ENCODE measurements at regions not wholly inside any gene's neighbourhood (a gene's known extent, or its start where the extent isn't known, plus 50 kb on each side); places are given as distances from the start of the nearest gene placed in this dataset.
"Not testable (repeated sequence)": the region's sequence is repeated elsewhere in the genome, so short reads cannot be mapped to it uniquely, and the experiment has no call there.

DNA sequence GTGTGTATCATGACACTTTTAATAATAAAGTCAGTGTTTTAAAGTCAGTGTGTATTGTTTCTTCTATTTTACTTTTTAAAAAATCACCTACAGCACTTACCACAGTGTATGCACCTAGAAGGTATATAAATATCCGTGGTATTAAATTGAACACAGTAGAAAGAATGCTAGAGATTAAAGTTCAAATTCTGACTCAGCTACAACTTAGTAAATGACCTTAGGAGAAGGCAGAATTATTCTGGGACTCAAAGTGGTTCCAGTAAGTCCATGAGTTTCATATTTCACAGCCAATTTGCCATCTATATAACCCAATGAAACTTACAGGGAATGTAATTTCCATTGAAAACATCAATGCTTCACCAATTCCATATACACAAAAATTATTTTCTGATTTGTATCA lies 52.7 kb upstream of the MAP4 start:
- TF ChIP-seq GABPA (IDR thresholded peaks at IDR 0.05 in 1 of 2, conservative IDR thresholded peaks at IDR 0.05 in 1 of 2) (no peak), HNF4G (IDR thresholded peaks at IDR 0.05) (no peak), JUND (IDR thresholded peaks at IDR 0.05) (no peak), RXRA (IDR thresholded peaks at IDR 0.05) (no peak), RAD21 (IDR thresholded peaks at IDR 0.05) (no peak), EGR1 (IDR thresholded peaks at IDR 0.05; ENCODE audit: low read depth in 2 of 2) (no peak), HNF4A (conservative IDR thresholded peaks at IDR 0.05) (no peak), FOXA1 (IDR thresholded peaks at IDR 0.05) (no peak), SP1 (IDR thresholded peaks at IDR 0.05) (no peak)
- TF ChIP-seq, protein P1, sequence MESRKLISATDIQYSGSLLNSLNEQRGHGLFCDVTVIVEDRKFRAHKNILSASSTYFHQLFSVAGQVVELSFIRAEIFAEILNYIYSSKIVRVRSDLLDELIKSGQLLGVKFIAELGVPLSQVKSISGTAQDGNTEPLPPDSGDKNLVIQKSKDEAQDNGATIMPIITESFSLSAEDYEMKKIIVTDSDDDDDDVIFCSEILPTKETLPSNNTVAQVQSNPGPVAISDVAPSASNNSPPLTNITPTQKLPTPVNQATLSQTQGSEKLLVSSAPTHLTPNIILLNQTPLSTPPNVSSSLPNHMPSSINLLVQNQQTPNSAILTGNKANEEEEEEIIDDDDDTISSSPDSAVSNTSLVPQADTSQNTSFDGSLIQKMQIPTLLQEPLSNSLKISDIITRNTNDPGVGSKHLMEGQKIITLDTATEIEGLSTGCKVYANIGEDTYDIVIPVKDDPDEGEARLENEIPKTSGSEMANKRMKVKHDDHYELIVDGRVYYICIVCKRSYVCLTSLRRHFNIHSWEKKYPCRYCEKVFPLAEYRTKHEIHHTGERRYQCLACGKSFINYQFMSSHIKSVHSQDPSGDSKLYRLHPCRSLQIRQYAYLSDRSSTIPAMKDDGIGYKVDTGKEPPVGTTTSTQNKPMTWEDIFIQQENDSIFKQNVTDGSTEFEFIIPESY (IDR thresholded peaks at IDR 0.05), result no peak
- TF ChIP-seq, protein P2, sequence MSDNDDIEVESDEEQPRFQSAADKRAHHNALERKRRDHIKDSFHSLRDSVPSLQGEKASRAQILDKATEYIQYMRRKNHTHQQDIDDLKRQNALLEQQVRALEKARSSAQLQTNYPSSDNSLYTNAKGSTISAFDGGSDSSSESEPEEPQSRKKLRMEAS (IDR thresholded peaks at IDR 0.05), result no peak
- TF ChIP-seq, protein P3, sequence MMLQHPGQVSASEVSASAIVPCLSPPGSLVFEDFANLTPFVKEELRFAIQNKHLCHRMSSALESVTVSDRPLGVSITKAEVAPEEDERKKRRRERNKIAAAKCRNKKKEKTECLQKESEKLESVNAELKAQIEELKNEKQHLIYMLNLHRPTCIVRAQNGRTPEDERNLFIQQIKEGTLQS (IDR thresholded peaks at IDR 0.05), result no peak
- TF ChIP-seq, protein P4, sequence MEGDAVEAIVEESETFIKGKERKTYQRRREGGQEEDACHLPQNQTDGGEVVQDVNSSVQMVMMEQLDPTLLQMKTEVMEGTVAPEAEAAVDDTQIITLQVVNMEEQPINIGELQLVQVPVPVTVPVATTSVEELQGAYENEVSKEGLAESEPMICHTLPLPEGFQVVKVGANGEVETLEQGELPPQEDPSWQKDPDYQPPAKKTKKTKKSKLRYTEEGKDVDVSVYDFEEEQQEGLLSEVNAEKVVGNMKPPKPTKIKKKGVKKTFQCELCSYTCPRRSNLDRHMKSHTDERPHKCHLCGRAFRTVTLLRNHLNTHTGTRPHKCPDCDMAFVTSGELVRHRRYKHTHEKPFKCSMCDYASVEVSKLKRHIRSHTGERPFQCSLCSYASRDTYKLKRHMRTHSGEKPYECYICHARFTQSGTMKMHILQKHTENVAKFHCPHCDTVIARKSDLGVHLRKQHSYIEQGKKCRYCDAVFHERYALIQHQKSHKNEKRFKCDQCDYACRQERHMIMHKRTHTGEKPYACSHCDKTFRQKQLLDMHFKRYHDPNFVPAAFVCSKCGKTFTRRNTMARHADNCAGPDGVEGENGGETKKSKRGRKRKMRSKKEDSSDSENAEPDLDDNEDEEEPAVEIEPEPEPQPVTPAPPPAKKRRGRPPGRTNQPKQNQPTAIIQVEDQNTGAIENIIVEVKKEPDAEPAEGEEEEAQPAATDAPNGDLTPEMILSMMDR (IDR thresholded peaks at IDR 0.05; ENCODE audit: low read depth, low read length, missing input control), result no peak
- Histone ChIP-seq H3K4me3 (ENCODE audit: low read depth in 1 of 3, low read length in 3 of 3) (no peak overlapping the region), H3K27ac (ENCODE audit: low read depth in 1 of 2, low read length in 2 of 2) (no peak overlapping the region), H3K36me3 (ENCODE audit: control insufficient read depth in 4 of 4, insufficient read depth in 3 of 4, low read depth in 1 of 4, low read length in 3 of 4) (peaks cover 0 to 1% (median 0%) of the 10 kb centered on the region in 4 donors), H3K9ac (ENCODE audit: low read depth in 1 of 2, low read length in 2 of 2) (no peak overlapping the region), H3K9me3 (ENCODE audit: control insufficient read depth in 4 of 4, low read length in 3 of 4) (no peaks in the 10 kb centered on the region), H3K4me1 (ENCODE audit: control insufficient read depth in 4 of 4, insufficient read depth in 4 of 4, low read length in 3 of 4) (peaks cover 0 to 5% (median 2%) of the 10 kb centered on the region in 4 donors), H3K27me3 (ENCODE audit: control insufficient read depth in 4 of 4, insufficient read depth in 4 of 4, low read length in 3 of 4) (no peaks in the 10 kb centered on the region)
- 48% methylated on average over 1 of the region's 1 CpG for WGBS
- no peak for DNase-seq (ENCODE audit: low spot score)

DNA sequence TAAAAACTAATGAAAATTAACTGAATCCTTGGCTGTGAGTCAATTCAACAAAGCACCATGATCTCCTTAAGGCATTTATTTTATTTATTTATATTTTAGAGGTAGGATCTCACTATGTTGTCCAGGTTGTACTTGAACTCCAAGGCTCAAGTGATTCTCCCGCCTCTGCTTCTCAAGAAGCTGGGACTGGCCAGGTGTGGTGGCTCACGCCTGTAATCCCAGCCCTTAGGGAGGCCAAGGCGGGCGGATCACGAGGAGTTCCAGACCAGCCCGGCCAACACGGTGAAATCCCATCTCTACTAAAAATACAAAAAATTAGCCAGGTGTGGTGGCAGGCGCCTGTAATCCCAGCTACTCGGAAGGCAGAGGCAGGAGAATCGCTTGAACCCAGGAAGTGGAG lies 52.1 kb upstream of the MAP4 start:
- not testable (repeated sequence) for H3K27me3 ChIP-seq (ENCODE audit: control insufficient read depth in 4 of 4, insufficient read depth in 4 of 4, low read length in 3 of 4); H3K9ac ChIP-seq (ENCODE audit: low read depth in 1 of 2, low read length in 2 of 2); H3K9me3 ChIP-seq (ENCODE audit: control insufficient read depth in 4 of 4, low read length in 3 of 4); DNase-seq (ENCODE audit: low spot score); H3K4me1 ChIP-seq (ENCODE audit: control insufficient read depth in 4 of 4, insufficient read depth in 4 of 4, low read length in 3 of 4); H3K27ac ChIP-seq (ENCODE audit: low read depth in 1 of 2, low read length in 2 of 2); H3K4me3 ChIP-seq (ENCODE audit: low read depth in 1 of 3, low read length in 3 of 3); H3K36me3 ChIP-seq (ENCODE audit: control insufficient read depth in 4 of 4, insufficient read depth in 3 of 4, low read depth in 1 of 4, low read length in 3 of 4)
- WGBS, result 98% methylated on average over 10 of the region's 10 CpGs

DNA sequence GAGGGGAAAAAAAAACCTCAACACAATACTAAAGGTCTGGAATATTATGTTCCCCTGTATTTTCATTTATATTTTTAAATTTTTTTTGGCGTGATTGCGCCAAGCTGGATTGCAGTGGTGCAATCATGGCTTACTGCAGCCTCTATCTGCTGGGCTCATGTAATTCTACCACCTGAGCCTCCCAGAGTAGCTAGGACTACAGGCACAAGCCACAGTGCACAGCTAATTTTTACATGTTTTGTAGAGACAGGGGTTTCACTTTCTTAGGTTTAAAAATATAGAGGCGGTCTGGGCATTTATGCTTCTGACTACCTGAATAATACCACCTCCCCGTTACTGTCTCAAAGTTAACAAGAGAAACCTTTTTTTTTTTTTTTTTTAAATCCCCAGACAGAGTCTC lies 51.1 kb upstream of the MAP4 start:
- peaks cover 0 to 5% (median 1%) of the 10 kb centered on the region in 4 donors for H3K4me1 ChIP-seq (ENCODE audit: control insufficient read depth in 4 of 4, insufficient read depth in 4 of 4, low read length in 3 of 4)
- H3K27ac ChIP-seq (ENCODE audit: low read depth in 1 of 2, low read length in 2 of 2), result no peak overlapping the region
- no peaks in the 10 kb centered on the region for H3K27me3 ChIP-seq (ENCODE audit: control insufficient read depth in 4 of 4, insufficient read depth in 4 of 4, low read length in 3 of 4)
- 98% methylated on average over 4 of the region's 4 CpGs for WGBS
- H3K4me3 ChIP-seq (ENCODE audit: low read depth in 1 of 3, low read length in 3 of 3), result no peak overlapping the region
- no peak overlapping the region for H3K9ac ChIP-seq (ENCODE audit: low read depth in 1 of 2, low read length in 2 of 2)
- no peak for DNase-seq (ENCODE audit: low spot score)
- no peaks in the 10 kb centered on the region for H3K9me3 ChIP-seq (ENCODE audit: control insufficient read depth in 4 of 4, low read length in 3 of 4)
- peaks cover 0 to 1% (median 0%) of the 10 kb centered on the region in 4 donors for H3K36me3 ChIP-seq (ENCODE audit: control insufficient read depth in 4 of 4, insufficient read depth in 3 of 4, low read depth in 1 of 4, low read length in 3 of 4)
- TF ChIP-seq HNF4A (conservative IDR thresholded peaks at IDR 0.05) (no peak), TAF1 (conservative IDR thresholded peaks at IDR 0.05) (no peak), JUND (IDR thresholded peaks at IDR 0.05) (no peak), HNF4G (IDR thresholded peaks at IDR 0.05) (no peak), RAD21 (IDR thresholded peaks at IDR 0.05) (no peak), FOXA1 (IDR thresholded peaks at IDR 0.05) (no peak), FOXA2 (IDR thresholded peaks at IDR 0.05) (no peak), RXRA (IDR thresholded peaks at IDR 0.05) (no peak), NR2F2 (IDR thresholded peaks at IDR 0.05) (no peak)
- TF ChIP-seq, protein P2 (IDR thresholded peaks at IDR 0.05), result no peak
- TF ChIP-seq, protein P5, sequence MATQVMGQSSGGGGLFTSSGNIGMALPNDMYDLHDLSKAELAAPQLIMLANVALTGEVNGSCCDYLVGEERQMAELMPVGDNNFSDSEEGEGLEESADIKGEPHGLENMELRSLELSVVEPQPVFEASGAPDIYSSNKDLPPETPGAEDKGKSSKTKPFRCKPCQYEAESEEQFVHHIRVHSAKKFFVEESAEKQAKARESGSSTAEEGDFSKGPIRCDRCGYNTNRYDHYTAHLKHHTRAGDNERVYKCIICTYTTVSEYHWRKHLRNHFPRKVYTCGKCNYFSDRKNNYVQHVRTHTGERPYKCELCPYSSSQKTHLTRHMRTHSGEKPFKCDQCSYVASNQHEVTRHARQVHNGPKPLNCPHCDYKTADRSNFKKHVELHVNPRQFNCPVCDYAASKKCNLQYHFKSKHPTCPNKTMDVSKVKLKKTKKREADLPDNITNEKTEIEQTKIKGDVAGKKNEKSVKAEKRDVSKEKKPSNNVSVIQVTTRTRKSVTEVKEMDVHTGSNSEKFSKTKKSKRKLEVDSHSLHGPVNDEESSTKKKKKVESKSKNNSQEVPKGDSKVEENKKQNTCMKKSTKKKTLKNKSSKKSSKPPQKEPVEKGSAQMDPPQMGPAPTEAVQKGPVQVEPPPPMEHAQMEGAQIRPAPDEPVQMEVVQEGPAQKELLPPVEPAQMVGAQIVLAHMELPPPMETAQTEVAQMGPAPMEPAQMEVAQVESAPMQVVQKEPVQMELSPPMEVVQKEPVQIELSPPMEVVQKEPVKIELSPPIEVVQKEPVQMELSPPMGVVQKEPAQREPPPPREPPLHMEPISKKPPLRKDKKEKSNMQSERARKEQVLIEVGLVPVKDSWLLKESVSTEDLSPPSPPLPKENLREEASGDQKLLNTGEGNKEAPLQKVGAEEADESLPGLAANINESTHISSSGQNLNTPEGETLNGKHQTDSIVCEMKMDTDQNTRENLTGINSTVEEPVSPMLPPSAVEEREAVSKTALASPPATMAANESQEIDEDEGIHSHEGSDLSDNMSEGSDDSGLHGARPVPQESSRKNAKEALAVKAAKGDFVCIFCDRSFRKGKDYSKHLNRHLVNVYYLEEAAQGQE (IDR thresholded peaks at IDR 0.05), result no peak
- TF ChIP-seq, protein P1 (IDR thresholded peaks at IDR 0.05), result no peak
- TF ChIP-seq, protein P3 (IDR thresholded peaks at IDR 0.05), result no peak
